ENCODE measurements at regions not wholly inside any gene's neighbourhood (a gene's known extent, or its start where the extent isn't known, plus 50 kb on each side); places are given as distances from the start of the nearest gene placed in this dataset.

DNA sequence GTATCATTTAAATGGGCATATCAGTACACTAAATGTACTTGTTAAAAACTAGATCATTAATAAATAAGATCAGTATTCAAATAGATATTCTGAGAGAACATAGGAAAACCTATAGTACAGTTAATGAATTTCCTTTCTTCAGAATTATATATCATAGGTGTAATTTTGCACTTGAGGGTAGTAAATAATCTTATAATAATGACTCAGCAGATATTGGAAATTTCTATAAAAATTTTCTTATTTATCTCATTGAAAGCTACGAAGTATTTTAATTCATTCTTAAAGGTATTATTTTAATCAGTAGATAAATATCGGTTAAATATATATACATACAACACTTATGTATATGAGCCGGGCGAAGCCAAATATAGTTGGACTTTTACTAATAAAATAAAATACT, 300.9 kb upstream of the SOX2 start:
- intact Hi-C loops (cut with DNase I; ENCODE audit: low total_unique reads) = no loop called here
- no peak overlapping the region for H3K27ac ChIP-seq
- no peak for TF ChIP-seq POLR2AphosphoS5 (IDR thresholded peaks at IDR 0.05)
- TF ChIP-seq, protein P1, sequence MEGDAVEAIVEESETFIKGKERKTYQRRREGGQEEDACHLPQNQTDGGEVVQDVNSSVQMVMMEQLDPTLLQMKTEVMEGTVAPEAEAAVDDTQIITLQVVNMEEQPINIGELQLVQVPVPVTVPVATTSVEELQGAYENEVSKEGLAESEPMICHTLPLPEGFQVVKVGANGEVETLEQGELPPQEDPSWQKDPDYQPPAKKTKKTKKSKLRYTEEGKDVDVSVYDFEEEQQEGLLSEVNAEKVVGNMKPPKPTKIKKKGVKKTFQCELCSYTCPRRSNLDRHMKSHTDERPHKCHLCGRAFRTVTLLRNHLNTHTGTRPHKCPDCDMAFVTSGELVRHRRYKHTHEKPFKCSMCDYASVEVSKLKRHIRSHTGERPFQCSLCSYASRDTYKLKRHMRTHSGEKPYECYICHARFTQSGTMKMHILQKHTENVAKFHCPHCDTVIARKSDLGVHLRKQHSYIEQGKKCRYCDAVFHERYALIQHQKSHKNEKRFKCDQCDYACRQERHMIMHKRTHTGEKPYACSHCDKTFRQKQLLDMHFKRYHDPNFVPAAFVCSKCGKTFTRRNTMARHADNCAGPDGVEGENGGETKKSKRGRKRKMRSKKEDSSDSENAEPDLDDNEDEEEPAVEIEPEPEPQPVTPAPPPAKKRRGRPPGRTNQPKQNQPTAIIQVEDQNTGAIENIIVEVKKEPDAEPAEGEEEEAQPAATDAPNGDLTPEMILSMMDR (IDR thresholded peaks at IDR 0.05) = no peak
- TF ChIP-seq POLR2A (IDR thresholded peaks at IDR 0.05) = no peak
- no peaks in the 10 kb centered on the region for H3K36me3 ChIP-seq
- H3K4me3 ChIP-seq = no peak overlapping the region
- DNase-seq (ENCODE audit: low spot score in 2 of 2) = no peak
- no peaks in the 10 kb centered on the region for H3K27me3 ChIP-seq
- no peaks in the 10 kb centered on the region for H3K4me1 ChIP-seq
- no peaks in the 10 kb centered on the region for H3K9me3 ChIP-seq

DNA sequence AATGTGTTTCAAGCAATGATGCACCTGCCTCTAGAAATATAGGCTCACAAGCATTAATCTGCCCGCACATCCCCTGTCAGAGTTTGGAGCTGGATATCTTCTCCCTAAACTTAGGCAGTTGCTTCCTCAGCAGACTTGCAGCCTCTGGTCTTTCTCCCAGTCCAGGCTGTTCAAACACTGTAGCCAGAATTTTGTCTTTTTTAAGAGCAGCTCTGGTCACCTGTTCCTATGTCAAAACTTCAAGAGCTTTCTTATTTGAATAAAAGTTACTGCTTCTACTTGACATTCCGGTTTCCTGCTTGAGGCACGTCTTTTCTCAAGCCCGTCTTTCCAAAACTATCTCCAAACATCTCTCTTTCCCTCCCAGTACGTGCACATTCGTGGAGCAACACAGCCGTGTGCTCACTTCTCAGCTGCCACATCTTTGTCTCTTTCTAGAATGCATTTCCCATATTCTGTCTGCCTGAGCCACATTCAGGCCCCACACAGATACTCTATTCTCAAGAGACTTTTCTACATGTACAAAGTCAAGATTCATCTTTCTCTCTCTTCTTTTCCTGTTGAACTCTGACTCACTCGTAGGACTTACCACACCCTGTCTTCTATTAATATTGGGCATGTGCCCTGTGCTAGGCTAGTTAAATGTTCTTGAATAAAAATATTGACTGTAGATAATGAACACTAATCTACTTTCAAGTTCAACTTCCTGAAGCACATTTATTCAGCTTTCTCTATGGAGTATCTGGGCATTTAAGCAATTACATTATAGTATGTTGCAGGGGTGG, 307.7 kb upstream of the SOX2 start:
- no peaks in the 10 kb centered on the region for H3K27me3 ChIP-seq
- no peak overlapping the region for H3K4me3 ChIP-seq

DNA sequence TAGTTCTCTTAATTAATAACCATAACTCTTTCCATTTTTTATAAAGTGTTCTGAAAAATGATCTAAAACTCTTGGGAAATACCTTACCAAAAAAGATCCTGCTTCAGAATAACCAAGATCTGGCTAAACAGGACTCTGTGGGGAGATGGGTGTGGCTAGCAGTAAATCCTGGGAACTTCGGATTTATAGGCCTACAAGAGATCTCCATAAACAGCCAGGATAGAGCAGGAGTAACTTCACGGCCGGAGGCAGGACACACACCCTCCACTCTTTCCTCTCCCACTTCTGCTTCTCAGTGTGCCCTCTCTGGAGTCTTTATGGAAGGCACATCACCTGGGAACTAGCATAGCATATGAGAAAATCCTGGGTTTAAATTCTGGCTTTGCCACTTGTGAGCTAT, 309.4 kb upstream of the SOX2 start:
- Histone ChIP-seq H3K27ac (no peak overlapping the region), H3K27me3 (no peaks in the 10 kb centered on the region), H3K9me3 (no peaks in the 10 kb centered on the region), H3K36me3 (no peaks in the 10 kb centered on the region), H3K4me3 (no peak overlapping the region), H3K4me1 (no peaks in the 10 kb centered on the region)
- intact Hi-C loops (cut with DNase I; ENCODE audit: low total_unique reads) = no loop called here
- TF ChIP-seq, protein P1 (IDR thresholded peaks at IDR 0.05) = no peak
- TF ChIP-seq POLR2A (IDR thresholded peaks at IDR 0.05) (no peak), POLR2AphosphoS5 (IDR thresholded peaks at IDR 0.05) (no peak)
- no peak for DNase-seq (ENCODE audit: low spot score in 2 of 2)

More for the DNA sequence above, 307.7 kb upstream of the SOX2 start:
- no peaks in the 10 kb centered on the region for H3K4me1 ChIP-seq
- no peaks in the 10 kb centered on the region for H3K9me3 ChIP-seq
- intact Hi-C loops (cut with DNase I; ENCODE audit: low total_unique reads) = no loop called here
- DNase-seq (ENCODE audit: low spot score in 2 of 2) = no peak
- H3K27ac ChIP-seq = no peak overlapping the region
- TF ChIP-seq POLR2AphosphoS5 (IDR thresholded peaks at IDR 0.05) (no peak), POLR2A (IDR thresholded peaks at IDR 0.05) (no peak)
- TF ChIP-seq, protein P1 (IDR thresholded peaks at IDR 0.05) = no peak
- no peaks in the 10 kb centered on the region for H3K36me3 ChIP-seq

DNA sequence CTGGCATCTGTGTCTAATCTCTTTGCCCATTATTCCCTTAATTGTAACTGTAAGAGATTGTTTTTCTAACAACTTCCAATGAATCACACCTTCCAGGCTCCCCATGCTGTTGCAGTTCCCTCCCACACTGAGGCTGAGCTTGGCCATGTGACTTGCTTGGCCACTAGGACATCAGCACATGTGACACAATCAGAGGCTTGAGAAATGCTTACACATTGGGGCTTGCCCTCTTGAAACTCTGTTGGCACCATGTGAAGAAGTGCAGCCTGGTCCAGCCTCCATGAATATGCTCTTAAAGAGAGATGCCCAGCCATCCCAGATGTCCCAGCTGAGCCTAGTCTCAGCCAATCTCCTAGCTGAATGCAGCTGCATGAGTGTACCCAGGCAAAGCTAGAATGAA, 326.8 kb upstream of the SOX2 start:
- Histone ChIP-seq H3K9me3 (peaks cover 0 to 11% of the 10 kb centered on the region in 2 donors), H3K4me3 (no peak overlapping the region), H3K4me1 (no peaks in the 10 kb centered on the region), H3K27me3 (no peaks in the 10 kb centered on the region), H3K36me3 (no peaks in the 10 kb centered on the region), H3K27ac (no peak overlapping the region)
- intact Hi-C loops (cut with DNase I; ENCODE audit: low total_unique reads) = no loop called here
- no peak for DNase-seq (ENCODE audit: low spot score in 2 of 2)
- TF ChIP-seq, protein P1 (IDR thresholded peaks at IDR 0.05) = no peak

DNA sequence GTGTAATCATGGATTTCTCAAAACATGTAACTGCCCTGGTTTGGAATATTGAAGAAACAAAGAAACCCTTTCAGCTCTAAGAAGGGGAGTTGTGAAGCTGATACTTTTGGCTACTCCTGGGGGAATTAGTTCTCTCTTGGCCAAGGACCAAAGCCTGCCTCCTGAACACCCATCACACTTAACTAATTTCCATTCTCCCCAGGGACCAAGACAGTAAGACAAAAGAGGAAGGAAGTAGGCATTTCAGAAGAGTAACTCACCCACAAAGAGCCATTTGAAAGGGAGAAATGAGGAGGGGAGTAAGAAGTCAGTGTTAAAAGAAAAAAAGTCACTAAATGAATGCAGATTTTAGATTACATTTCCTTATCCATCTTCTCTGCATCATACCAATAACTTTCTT, 328.0 kb upstream of the SOX2 start:
- peaks cover 0 to 11% of the 10 kb centered on the region in 2 donors for H3K9me3 ChIP-seq
- no peak overlapping the region for H3K27ac ChIP-seq
- H3K4me1 ChIP-seq = no peaks in the 10 kb centered on the region
- DNase-seq (ENCODE audit: low spot score in 2 of 2) = no peak
- TF ChIP-seq POLR2AphosphoS5 (IDR thresholded peaks at IDR 0.05) = no peak
- TF ChIP-seq, protein P1 (IDR thresholded peaks at IDR 0.05) = no peak
- TF ChIP-seq POLR2A (IDR thresholded peaks at IDR 0.05) = no peak
- H3K36me3 ChIP-seq = no peaks in the 10 kb centered on the region
- intact Hi-C loops (cut with DNase I; ENCODE audit: low total_unique reads) = no loop called here
- H3K27me3 ChIP-seq = no peaks in the 10 kb centered on the region
- H3K4me3 ChIP-seq = no peak overlapping the region
